Ureter (tissue), 1 donor: ENCODE measurements at regions not wholly inside any gene's neighbourhood (a gene's known extent, or its start where the extent isn't known, plus 50 kb on each side); places are given as distances from the start of the nearest gene placed in this dataset.

Source experiments
- DNase-seq: peaks from one replicate; pipeline ENCODE4 v3.0.0-alpha.2; 2020; ENCODE audit warnings: low spot score
- donor health status: DM: yes; HTN: yes; CAD: no.

- DNase-seq, result no peak
These were observed 240.7 kb downstream of the BMP7 start for GRCh38 chr20:57025666-57026224.

- no peak for DNase-seq
These were observed 238.7 kb downstream of the BMP7 start for GRCh38 chr20:57027777-57028176.

- no peak for DNase-seq
These were observed 235.5 kb downstream of the BMP7 start for GRCh38 chr20:57030611-57031600.

GRCh38 chr20:57031867-57032355 lies 234.5 kb downstream of the BMP7 start:
- DNase-seq, result no peak

GRCh38 chr20:57032847-57033246 lies 233.6 kb downstream of the BMP7 start:
- no peak for DNase-seq

GRCh38 chr20:57034001-57034400 lies 232.4 kb downstream of the BMP7 start:
- no peak for DNase-seq

- no peak for DNase-seq
These were observed 228.8 kb downstream of the BMP7 start for GRCh38 chr20:57037689-57038088.

GRCh38 chr20:57038608-57039440 lies 227.6 kb downstream of the BMP7 start:
- no peak for DNase-seq

- no peak for DNase-seq
These were observed 226.0 kb downstream of the BMP7 start for GRCh38 chr20:57040466-57040865.

- peak; percentile 55 for DNase-seq
These were observed 225.5 kb downstream of the BMP7 start for GRCh38 chr20:57040924-57041323.

- DNase-seq, result no peak
These were observed 223.3 kb downstream of the BMP7 start for GRCh38 chr20:57043091-57043490.

- DNase-seq, result no peak
These were observed 222.7 kb downstream of the BMP7 start for GRCh38 chr20:57043669-57044268.

GRCh38 chr20:57047281-57048026 lies 219.0 kb downstream of the BMP7 start:
- peak; percentile 52 for DNase-seq

GRCh38 chr20:57048027-57048869 lies 218.2 kb downstream of the BMP7 start:
- DNase-seq, result no peak

GRCh38 chr20:57049296-57049695 lies 217.1 kb downstream of the BMP7 start:
- DNase-seq, result no peak

GRCh38 chr20:57051096-57051495 lies 215.3 kb downstream of the BMP7 start:
- DNase-seq, result no peak

- DNase-seq, result no peak
These were observed 213.4 kb downstream of the BMP7 start for GRCh38 chr20:57053067-57053466.

- DNase-seq, result no peak
These were observed 212.5 kb downstream of the BMP7 start for GRCh38 chr20:57053793-57054552.

GRCh38 chr20:57055345-57055744 lies 211.1 kb downstream of the BMP7 start:
- DNase-seq, result no peak
